ENCODE measurements at regions not wholly inside any gene's neighbourhood (a gene's known extent, or its start where the extent isn't known, plus 50 kb on each side); places are given as distances from the start of the nearest gene placed in this dataset.

DNA sequence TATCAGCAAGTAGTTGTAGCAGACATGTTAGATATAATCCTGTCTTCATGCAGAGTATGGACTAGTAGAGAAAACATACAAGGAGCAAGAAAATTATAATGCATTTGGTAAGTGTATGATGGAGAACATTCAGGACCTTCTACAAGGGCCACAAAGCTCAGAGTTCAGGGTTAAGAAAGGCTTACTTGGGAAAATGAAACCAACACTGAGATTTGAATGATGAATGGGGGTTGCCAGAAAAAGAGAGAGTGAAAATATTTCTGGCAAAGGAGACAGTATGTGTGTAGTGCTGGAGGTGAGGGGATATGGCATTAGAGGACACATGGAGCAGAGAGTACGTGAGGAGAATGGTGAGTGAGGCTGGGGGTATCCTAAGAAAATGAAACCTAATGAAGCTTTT is 169.8 kb upstream of the STK32A start:
- TF ChIP-seq POLR2A (IDR thresholded peaks at IDR 0.05): no peak
- TF ChIP-seq, protein P1, sequence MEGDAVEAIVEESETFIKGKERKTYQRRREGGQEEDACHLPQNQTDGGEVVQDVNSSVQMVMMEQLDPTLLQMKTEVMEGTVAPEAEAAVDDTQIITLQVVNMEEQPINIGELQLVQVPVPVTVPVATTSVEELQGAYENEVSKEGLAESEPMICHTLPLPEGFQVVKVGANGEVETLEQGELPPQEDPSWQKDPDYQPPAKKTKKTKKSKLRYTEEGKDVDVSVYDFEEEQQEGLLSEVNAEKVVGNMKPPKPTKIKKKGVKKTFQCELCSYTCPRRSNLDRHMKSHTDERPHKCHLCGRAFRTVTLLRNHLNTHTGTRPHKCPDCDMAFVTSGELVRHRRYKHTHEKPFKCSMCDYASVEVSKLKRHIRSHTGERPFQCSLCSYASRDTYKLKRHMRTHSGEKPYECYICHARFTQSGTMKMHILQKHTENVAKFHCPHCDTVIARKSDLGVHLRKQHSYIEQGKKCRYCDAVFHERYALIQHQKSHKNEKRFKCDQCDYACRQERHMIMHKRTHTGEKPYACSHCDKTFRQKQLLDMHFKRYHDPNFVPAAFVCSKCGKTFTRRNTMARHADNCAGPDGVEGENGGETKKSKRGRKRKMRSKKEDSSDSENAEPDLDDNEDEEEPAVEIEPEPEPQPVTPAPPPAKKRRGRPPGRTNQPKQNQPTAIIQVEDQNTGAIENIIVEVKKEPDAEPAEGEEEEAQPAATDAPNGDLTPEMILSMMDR (IDR thresholded peaks at IDR 0.05): no peak
- no peak for ATAC-seq
- Histone ChIP-seq H3K9me3 (peaks cover 0 to 5% (median 0%) of the 10 kb centered on the region in 12 donors), H3K4me3 (no peak overlapping the region), H3K27ac (no peak overlapping the region), H3K36me3 (no peaks in the 10 kb centered on the region), H3K4me1 (no peaks in the 10 kb centered on the region), H3K27me3 (peaks cover 0 to 14% (median 0%) of the 10 kb centered on the region in 9 donors)
- intact Hi-C loops (cut with DNase I): no loop called here
- WGBS, 4 donors: 69 to 86% (median 79%) methylated on average over 1 of the region's 1 CpG
- no peak for DNase-seq

DNA sequence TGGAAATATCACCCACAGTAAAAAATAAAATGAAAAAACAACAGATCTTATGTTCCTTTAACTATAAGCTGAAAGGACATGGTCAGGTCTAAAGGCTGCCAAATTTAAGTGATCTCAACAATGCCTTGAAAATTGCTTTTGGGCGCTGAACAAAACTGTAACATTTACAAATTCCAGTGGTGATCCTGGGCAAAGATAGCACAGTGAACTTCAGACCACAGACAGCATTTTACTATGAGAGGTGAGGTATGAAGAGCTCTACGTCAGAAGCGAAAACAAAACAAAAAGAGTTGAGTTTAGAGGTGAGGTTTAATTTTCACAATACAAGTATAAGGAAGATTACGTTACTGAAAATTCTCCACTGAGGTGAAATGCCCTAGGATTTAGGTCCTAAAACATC is 165.8 kb upstream of the STK32A start:
- no peak for ATAC-seq
- intact Hi-C loops (cut with DNase I): no loop called here
- H3K27ac ChIP-seq: no peak overlapping the region
- peaks cover 0 to 5% (median 0%) of the 10 kb centered on the region in 12 donors for H3K9me3 ChIP-seq
- WGBS, 4 donors: 84 to 88% (median 86%) methylated on average over 4 of the region's 4 CpGs
- no peak for TF ChIP-seq POLR2A (IDR thresholded peaks at IDR 0.05)
- TF ChIP-seq, protein P1 (IDR thresholded peaks at IDR 0.05): no peak
- H3K36me3 ChIP-seq: no peaks in the 10 kb centered on the region
- DNase-seq: no peak
- H3K27me3 ChIP-seq: peaks cover 0 to 4% (median 0%) of the 10 kb centered on the region in 9 donors
- H3K4me1 ChIP-seq: no peaks in the 10 kb centered on the region
- H3K4me3 ChIP-seq: no peak overlapping the region

DNA sequence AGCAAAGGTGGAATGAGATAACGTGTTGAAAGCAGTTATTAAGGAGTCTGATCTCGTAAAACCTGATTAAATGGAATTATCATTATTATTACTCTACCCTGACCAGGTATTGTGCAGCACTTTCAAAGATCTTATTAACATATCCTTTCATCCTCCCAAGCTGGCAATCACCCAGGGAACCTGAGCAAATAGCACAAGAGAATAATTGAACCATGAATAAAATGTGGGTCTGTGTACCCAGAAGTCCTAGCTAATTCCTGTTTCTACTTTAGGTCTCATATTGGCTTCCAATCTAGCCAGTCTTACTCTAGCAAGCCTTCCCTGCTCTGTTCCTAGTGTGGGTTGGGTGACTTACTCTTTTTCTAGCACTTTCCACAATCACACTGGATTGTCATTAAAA is 162.2 kb upstream of the STK32A start:
- intact Hi-C loops (cut with DNase I): no loop called here
- no peak overlapping the region for H3K27ac ChIP-seq

DNA sequence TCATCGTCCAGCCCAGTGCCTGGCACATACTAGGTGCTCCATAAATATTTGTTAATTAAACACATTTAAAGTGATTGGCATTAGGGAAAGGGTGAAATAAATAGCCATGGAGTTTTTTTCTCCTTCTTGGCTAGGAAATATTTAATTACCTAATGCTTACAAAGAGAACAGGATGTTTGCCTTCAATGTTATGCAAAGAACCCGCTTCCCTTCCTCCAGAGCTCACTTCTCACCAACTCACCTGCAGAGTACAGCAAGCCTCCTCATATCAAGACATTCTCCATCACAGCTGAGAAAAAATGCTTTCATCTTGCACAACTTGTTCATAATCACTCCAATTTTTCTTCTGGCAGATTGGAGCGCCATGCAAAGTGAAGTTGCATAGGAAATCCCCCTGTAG is 161.7 kb upstream of the STK32A start:
- Histone ChIP-seq H3K9me3 (no peaks in the 10 kb centered on the region), H3K4me1 (no peaks in the 10 kb centered on the region), H3K36me3 (no peaks in the 10 kb centered on the region), H3K27me3 (peaks cover 0 to 4% (median 0%) of the 10 kb centered on the region in 9 donors), H3K27ac (no peak overlapping the region), H3K4me3 (no peak overlapping the region)
- WGBS, 4 donors: 80 to 86% (median 83%) methylated on average over 3 of the region's 3 CpGs
- TF ChIP-seq, protein P1 (IDR thresholded peaks at IDR 0.05): no peak
- no peak for TF ChIP-seq POLR2A (IDR thresholded peaks at IDR 0.05)
- ATAC-seq (no peak), DNase-seq (no peak)
- intact Hi-C loops (cut with DNase I): no loop called here

More for the DNA sequence above, 162.2 kb upstream of the STK32A start:
- peaks cover 0 to 4% (median 0%) of the 10 kb centered on the region in 9 donors for H3K27me3 ChIP-seq
- H3K9me3 ChIP-seq: no peaks in the 10 kb centered on the region
- H3K4me3 ChIP-seq: no peak overlapping the region
- ATAC-seq: no peak
- no peak for DNase-seq
- no peaks in the 10 kb centered on the region for H3K36me3 ChIP-seq
- TF ChIP-seq, protein P1 (IDR thresholded peaks at IDR 0.05): no peak
- TF ChIP-seq POLR2A (IDR thresholded peaks at IDR 0.05): no peak
- WGBS, 4 donors: 52 to 57% (median 54%) methylated on average over 2 of the region's 2 CpGs
- no peaks in the 10 kb centered on the region for H3K4me1 ChIP-seq
